ENCODE measurements at regions not wholly inside any gene's neighbourhood (a gene's known extent, or its start where the extent isn't known, plus 50 kb on each side); places are given as distances from the start of the nearest gene placed in this dataset.

DNA sequence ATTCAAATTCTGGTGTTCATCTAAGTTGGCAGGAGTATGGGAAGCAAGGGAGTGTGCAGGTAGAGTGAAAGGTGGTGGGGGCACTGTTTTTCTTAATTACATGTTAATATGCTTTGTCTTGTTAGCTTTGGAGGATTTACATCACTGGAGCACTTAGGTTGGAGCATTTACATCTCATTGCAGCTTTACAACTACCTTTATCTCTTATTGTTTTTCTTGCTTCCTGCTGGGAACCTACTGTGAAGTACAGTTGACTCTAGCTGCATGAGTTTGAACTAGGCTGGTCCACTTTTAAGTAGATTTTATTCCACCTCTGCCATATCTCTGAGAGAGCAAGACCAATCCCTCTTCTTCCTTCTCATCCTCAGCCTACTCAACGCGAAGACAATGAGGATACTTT, 554.8 kb upstream of the B3GALT2 start:
- no peak for DNase-seq (ENCODE audit: low read depth in 2 of 2)

DNA sequence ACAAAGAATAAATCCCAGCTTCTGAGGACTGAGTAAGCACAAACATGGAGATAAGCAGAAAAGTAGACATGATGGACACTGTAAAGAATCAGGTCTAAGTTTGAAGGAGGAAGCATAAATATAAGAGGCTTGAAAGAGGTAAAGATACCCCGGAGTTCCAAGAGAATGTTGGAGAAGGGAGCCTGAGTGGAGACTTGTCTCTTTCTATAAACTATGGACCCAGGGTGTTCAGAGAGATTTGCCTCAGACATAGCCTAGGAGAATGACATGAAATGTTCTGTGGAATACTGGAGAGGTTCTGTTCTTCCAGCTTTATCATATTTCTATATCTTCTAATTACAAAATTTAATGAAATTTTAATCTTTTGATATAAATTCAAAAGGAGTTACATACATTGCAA, 554.3 kb upstream of the B3GALT2 start:
- no peak for DNase-seq (ENCODE audit: low read depth in 2 of 2)

- no peak for DNase-seq (ENCODE audit: low read depth in 2 of 2)
These were observed 550.1 kb upstream of the B3GALT2 start for GRCh38 chr1:193736507-193736906.

GRCh38 chr1:193733674-193734073, 547.3 kb upstream of the B3GALT2 start:
- DNase-seq (ENCODE audit: low read depth in 2 of 2), result no peak

DNA sequence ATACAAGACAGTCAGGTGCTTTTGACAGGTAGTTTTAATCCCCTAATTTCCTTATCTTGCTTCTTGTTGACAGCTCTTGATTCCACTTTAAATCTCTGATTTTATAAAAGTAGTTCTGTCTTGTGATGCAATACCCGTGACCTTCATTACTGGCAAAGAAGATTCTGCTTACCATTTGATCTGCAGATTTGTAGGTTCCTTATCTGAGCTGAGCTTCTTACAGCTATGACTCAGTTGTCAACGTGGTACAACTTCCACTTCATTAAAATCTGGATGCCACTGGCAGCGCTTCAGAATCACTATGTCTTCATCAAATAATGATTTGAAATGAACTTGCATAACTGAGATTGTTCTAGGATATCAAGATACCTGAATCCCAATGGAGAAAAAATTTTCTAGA, 543.6 kb upstream of the B3GALT2 start:
- DNase-seq (ENCODE audit: low read depth in 2 of 2), result no peak

GRCh38 chr1:193729429-193729828, 543.0 kb upstream of the B3GALT2 start:
- no peak for DNase-seq (ENCODE audit: low read depth in 2 of 2)

DNA sequence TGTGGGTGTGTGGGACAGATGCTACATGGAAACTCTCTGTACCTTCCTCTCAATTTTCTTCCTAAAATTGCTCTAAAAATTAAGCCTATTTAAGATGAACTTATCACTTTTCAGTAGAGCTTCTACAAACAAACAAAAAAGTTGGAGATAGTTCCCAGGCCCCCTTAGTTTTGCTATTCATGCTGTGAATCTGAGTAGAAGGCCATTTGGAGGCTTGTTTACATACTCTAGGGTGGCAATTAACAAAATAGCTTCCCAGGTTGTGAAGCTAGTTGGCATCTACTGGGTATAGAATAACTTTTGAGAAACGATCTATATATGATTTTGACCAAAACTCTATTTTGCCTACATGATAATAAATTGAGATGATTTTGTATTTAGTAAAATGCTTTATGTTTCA, 541.4 kb upstream of the B3GALT2 start:
- DNase-seq (ENCODE audit: low read depth in 2 of 2), result no peak

DNA sequence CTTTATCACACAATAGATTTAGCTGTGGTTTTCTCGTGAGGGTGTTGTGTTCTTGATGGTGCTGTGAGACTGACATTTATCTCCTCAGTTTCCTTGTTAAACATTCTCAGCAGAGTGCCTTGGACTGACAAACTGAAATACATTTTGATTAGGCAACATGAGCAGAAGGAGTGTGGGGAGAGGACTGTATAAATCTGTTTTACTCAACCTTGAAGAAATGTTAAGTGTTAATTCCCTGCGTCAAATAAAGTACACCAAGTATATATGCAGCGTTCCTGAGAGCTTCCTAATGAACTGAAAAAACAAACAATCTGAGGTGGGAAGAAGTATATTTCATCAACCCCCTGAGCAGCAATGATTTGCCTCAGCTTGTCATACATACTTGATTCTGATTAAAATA, 540.3 kb upstream of the B3GALT2 start:
- no peak for DNase-seq (ENCODE audit: low read depth in 2 of 2)

GRCh38 chr1:193712392-193712791, 526.0 kb upstream of the B3GALT2 start:
- no peak for DNase-seq (ENCODE audit: low read depth in 2 of 2)

- no peak for DNase-seq (ENCODE audit: low read depth in 2 of 2)
These were observed 523.2 kb upstream of the B3GALT2 start for GRCh38 chr1:193709607-193710006.

- no peak for DNase-seq (ENCODE audit: low read depth in 2 of 2)
These were observed 521.0 kb upstream of the B3GALT2 start for GRCh38 chr1:193707271-193708021.

DNA sequence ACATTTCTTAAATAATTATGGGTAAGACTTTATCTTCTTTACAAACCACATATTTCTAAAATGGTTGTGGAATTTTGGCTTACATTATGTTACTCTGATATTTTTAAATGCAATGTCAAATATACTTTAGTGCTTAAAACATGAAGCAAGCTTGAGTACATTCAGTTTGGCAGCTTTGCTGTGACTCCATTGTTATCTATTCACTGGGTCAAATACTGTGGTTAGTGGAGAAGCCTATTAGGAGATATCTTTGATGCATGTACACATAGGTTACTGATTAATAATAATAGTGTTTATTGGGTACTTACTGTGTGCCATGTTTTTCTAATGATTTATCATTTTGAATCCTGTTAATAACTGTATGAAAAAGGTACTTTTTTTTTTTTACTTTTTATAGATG, 520.4 kb upstream of the B3GALT2 start:
- DNase-seq (ENCODE audit: low read depth in 2 of 2), result no peak

DNA sequence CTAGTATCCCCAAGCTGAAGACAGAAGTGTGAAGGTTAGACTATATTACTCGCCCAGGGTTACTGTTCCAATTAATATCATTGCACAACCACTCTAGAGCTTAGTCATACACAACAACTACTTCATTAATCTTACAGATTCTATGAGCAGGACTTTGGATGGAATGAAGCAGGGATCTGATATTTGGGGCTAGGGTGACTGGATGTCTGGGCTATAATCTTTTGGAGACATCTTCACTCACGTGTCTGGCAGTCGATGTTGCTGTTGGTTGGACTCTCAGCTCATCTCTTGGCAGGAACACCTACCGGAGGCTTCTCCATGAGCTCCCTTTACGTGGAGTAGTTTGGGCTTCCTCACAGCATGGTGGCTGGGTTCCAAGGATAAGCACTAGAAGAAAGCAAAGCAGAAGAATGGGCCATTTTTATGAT, 519.2 kb upstream of the B3GALT2 start:
- no peak for DNase-seq (ENCODE audit: low read depth in 2 of 2)

DNA sequence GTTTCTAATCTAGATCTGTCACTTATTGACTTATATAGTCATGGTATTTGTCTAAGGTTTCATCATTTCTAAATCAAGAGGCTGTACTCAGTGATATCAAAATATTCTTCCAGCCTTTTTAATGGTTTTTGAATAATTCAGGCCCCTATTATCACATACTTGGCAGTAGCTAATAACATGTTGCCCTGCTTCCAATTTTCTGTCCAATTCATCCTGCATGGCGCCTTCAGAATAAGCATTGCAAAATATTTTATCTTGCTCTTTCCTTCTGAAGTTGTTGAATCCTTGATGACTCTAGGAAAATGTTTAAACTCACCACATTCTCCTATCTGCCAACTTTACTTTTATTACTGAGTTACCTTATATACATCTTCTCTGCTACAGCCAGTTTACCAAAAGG, 517.2 kb upstream of the B3GALT2 start:
- DNase-seq (ENCODE audit: low read depth in 2 of 2), result no peak

DNA sequence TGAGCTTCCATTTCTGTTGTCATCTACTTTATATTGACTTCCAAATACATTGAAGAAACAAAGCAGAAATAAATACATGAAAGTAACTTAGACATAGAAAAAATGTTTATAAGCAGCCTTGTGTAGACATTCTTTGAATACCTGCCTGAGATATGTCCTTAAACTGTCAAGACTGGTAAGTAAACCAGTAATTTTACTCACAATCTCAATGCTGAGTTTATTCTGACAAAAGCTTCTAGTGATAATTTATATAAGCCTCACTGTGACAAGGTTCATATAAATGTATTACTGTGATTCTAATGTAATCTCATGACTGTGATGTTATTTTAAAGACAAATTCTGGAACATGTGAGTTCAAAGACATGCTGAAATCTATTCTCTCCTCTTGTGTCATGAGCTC, 516.7 kb upstream of the B3GALT2 start:
- DNase-seq (ENCODE audit: low read depth in 2 of 2), result no peak

- no peak for DNase-seq (ENCODE audit: low read depth in 2 of 2)
These were observed 515.3 kb upstream of the B3GALT2 start for GRCh38 chr1:193701759-193702158.

DNA sequence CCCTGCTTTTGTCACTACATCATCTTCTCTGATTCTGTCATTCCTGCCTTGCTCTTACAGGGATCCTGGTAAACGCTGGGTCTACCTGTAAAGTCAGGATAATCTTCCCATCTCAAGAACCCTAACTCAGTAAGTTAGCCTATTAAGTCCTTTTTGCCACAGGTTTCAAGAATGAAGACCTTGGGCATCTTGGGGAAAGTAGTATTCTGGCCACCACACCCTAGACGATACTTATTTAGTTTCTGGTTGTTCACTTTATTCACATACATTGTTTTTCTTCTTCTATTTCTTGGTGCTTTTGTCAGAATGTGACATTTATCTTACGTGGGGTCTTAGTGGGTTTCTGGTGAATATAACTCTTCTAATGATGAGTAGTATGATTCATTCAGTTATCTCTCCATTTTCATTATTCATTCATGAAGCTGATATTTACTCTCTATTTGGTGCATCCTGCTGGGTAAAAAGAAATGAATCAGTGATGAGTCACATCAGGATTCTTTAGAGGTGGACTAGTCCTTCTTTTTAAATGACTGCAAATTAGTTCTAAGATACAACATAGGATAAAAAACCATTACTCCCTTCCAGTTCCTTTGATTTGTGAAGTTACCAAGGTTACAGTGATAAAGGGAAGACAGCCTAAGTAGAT, 514.4 kb upstream of the B3GALT2 start:
- no peak for DNase-seq (ENCODE audit: low read depth in 2 of 2)

DNA sequence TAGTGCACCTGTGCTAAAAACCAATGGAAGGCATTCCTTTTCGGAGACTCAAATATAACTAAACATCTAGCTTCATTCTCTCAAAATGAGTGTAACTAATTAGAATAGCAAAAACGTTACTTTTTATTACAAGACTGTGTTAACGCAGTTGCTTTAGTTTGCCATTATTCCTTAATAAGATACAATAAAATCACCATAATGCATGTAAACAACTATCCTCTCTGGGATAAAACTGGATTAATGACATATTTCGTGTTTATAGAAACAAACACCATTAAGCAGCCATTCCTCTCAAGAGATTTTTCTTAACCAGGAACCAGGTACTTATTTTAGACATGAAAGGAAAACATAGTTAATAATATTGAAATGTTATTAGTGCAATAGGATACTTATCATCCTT, 512.8 kb upstream of the B3GALT2 start:
- DNase-seq (ENCODE audit: low read depth in 2 of 2), result no peak

- no peak for DNase-seq (ENCODE audit: low read depth in 2 of 2)
These were observed 511.4 kb upstream of the B3GALT2 start for GRCh38 chr1:193697776-193698175.

GRCh38 chr1:193697115-193697762, 510.8 kb upstream of the B3GALT2 start:
- no peak for DNase-seq (ENCODE audit: low read depth in 2 of 2)

- DNase-seq (ENCODE audit: low read depth in 2 of 2), result no peak
These were observed 508.3 kb upstream of the B3GALT2 start for GRCh38 chr1:193694741-193695140.

DNA sequence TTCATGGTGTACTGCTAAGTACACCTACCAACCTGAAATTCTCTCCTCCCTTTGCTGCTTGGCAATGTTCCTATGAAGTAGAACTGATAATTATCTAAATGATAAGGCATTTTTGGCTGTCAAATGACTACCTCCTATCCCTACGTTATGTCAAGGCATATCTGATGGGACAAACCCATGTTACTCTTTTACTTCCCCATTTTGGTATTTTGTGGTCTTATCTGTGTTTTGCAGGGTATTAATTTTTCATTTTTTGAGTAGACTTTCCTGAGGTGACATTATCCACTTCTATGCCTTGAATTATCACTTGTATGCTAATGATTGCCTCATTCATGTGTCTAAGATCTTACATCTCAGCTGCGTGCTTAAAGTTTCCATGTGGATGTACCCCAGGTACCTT, 499.6 kb upstream of the B3GALT2 start:
- DNase-seq (ENCODE audit: low read depth in 2 of 2), result no peak

DNA sequence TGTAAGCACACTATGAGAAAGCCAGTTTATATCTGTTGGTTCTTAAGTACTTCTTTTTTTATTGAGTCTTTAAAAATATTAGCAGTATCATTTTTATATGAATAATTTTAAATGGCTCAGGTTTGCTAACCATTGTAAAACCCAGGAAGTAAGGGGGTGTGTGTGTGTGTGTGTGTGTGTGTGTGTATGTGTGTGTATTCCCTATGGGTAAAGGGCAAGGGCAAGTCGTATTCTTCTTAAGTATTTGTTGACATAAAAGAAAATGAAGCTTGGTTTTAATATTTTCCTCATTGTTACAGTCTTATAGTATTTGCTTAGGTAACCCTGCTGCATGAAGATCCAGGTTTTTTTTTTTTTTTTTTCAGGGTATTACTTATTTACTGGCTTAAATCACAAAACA, 495.0 kb upstream of the B3GALT2 start:
- no peak for DNase-seq (ENCODE audit: low read depth in 2 of 2)
